ENCODE measurements at regions not wholly inside any gene's neighbourhood (a gene's known extent, or its start where the extent isn't known, plus 50 kb on each side); places are given as distances from the start of the nearest gene placed in this dataset.

- Histone ChIP-seq H3K27ac (ENCODE audit: low read length) (no peak overlapping the region), H3K36me3 (ENCODE audit: control insufficient read depth, insufficient read depth, low read length) (no peaks in the 10 kb centered on the region), H3K27me3 (ENCODE audit: control insufficient read depth, insufficient read depth, low read length) (no peaks in the 10 kb centered on the region), H3K4me3 (ENCODE audit: low read depth in 2 of 2, low read length in 2 of 2) (no peak overlapping the region), H3K9me3 (ENCODE audit: control insufficient read depth, insufficient read depth, low read depth, low read length) (no peaks in the 10 kb centered on the region), H3K4me1 (ENCODE audit: control insufficient read depth, insufficient read depth, low read length) (no peaks in the 10 kb centered on the region; the same call in 1 of the 2 replicates)
- in situ Hi-C loops (cut with HindIII; ENCODE audit: low pct_unique_long_range_greater_than_20kb, low sequenced_read_pairs), result no loop called here
- TF ChIP-seq POLR2AphosphoS5 (IDR thresholded peaks at IDR 0.05; ENCODE audit: low read depth, low read length), result no peak
- TF ChIP-seq, protein P1, sequence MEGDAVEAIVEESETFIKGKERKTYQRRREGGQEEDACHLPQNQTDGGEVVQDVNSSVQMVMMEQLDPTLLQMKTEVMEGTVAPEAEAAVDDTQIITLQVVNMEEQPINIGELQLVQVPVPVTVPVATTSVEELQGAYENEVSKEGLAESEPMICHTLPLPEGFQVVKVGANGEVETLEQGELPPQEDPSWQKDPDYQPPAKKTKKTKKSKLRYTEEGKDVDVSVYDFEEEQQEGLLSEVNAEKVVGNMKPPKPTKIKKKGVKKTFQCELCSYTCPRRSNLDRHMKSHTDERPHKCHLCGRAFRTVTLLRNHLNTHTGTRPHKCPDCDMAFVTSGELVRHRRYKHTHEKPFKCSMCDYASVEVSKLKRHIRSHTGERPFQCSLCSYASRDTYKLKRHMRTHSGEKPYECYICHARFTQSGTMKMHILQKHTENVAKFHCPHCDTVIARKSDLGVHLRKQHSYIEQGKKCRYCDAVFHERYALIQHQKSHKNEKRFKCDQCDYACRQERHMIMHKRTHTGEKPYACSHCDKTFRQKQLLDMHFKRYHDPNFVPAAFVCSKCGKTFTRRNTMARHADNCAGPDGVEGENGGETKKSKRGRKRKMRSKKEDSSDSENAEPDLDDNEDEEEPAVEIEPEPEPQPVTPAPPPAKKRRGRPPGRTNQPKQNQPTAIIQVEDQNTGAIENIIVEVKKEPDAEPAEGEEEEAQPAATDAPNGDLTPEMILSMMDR (IDR thresholded peaks at IDR 0.05), result no peak
- BruUV-seq (replicated peaks), result no TSS peak
- intact Hi-C loops (cut with micrococcal nuclease; ENCODE audit: unreplicated experiment), result no loop called here
- POLR2A ChIA-PET, result interaction anchor here (0.5 kb wide), 1 partner anchor 16 kb away, joined by 5 read pairs; no protein-coding TSS in a partner anchor
- no peak for DNase-seq (ENCODE audit: low read depth, low spot score)
- CTCF ChIA-PET, result no interaction called here
- ATAC-seq, result no peak
Observed at GRCh38 chr1:244957525-244957924, 93.2 kb upstream of the HNRNPU start.

GRCh38 chr1:244957122-244957521 is 92.8 kb upstream of the HNRNPU start:
- CTCF ChIA-PET, result no interaction called here
- no peaks in the 10 kb centered on the region for H3K4me1 ChIP-seq (ENCODE audit: control insufficient read depth, insufficient read depth, low read length)
- no peaks in the 10 kb centered on the region for H3K27me3 ChIP-seq (ENCODE audit: control insufficient read depth, insufficient read depth, low read length)
- no peak for DNase-seq (ENCODE audit: low read depth, low spot score)
- TF ChIP-seq, protein P1 (IDR thresholded peaks at IDR 0.05), result no peak
- TF ChIP-seq SIN3A (IDR thresholded peaks at IDR 0.05; ENCODE audit: borderline replicate concordance, insufficient read depth, low read depth, low read length) (no peak), TCF7L2 (IDR thresholded peaks at IDR 0.05; ENCODE audit: low read depth, low read length) (no peak), POLR2AphosphoS5 (IDR thresholded peaks at IDR 0.05; ENCODE audit: low read depth, low read length) (no peak)
- TF ChIP-seq, protein P2, sequence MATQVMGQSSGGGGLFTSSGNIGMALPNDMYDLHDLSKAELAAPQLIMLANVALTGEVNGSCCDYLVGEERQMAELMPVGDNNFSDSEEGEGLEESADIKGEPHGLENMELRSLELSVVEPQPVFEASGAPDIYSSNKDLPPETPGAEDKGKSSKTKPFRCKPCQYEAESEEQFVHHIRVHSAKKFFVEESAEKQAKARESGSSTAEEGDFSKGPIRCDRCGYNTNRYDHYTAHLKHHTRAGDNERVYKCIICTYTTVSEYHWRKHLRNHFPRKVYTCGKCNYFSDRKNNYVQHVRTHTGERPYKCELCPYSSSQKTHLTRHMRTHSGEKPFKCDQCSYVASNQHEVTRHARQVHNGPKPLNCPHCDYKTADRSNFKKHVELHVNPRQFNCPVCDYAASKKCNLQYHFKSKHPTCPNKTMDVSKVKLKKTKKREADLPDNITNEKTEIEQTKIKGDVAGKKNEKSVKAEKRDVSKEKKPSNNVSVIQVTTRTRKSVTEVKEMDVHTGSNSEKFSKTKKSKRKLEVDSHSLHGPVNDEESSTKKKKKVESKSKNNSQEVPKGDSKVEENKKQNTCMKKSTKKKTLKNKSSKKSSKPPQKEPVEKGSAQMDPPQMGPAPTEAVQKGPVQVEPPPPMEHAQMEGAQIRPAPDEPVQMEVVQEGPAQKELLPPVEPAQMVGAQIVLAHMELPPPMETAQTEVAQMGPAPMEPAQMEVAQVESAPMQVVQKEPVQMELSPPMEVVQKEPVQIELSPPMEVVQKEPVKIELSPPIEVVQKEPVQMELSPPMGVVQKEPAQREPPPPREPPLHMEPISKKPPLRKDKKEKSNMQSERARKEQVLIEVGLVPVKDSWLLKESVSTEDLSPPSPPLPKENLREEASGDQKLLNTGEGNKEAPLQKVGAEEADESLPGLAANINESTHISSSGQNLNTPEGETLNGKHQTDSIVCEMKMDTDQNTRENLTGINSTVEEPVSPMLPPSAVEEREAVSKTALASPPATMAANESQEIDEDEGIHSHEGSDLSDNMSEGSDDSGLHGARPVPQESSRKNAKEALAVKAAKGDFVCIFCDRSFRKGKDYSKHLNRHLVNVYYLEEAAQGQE (IDR thresholded peaks at IDR 0.05; ENCODE audit: insufficient read depth in 1 of 2, low read depth in 2 of 2, low read length in 1 of 2), result no peak
- H3K27ac ChIP-seq (ENCODE audit: low read length), result no peak overlapping the region
- no peak for ATAC-seq
- BruUV-seq (replicated peaks), result no TSS peak
- H3K36me3 ChIP-seq (ENCODE audit: control insufficient read depth, insufficient read depth, low read length), result no peaks in the 10 kb centered on the region
- no peaks in the 10 kb centered on the region for H3K9me3 ChIP-seq (ENCODE audit: control insufficient read depth, insufficient read depth, low read depth, low read length)
- no peak overlapping the region for H3K4me3 ChIP-seq (ENCODE audit: low read depth in 2 of 2, low read length in 2 of 2)
- intact Hi-C loops (cut with micrococcal nuclease; ENCODE audit: unreplicated experiment) (no loop called here), in situ Hi-C loops (cut with HindIII; ENCODE audit: low pct_unique_long_range_greater_than_20kb, low sequenced_read_pairs) (no loop called here)
- POLR2A ChIA-PET, result interaction anchor here (0.5 kb wide), 1 partner anchor 16 kb away, joined by 5 read pairs; no protein-coding TSS in a partner anchor
